Caco-2 (cell line): ENCODE measurements at regions not wholly inside any gene's neighbourhood (a gene's known extent, or its start where the extent isn't known, plus 50 kb on each side); places are given as distances from the start of the nearest gene placed in this dataset.
"Not testable (repeated sequence)": the region's sequence is repeated elsewhere in the genome, so short reads cannot be mapped to it uniquely, and the experiment has no call there.

Experiments used
- BruUV-seq: library from RNA; stranded (reverse); fragments of 400-500 nt; replicated peaks from 2 replicates; lab custom pipeline; 2021; lab: Mats Ljungman, UMichigan
- CTCF ChIA-PET: fragments of 300-600 bp; sonication (Branson Sonifier 250); formaldehyde crosslinking; loops from one replicate; lab custom pipeline; 2022; ENCODE audit warnings: antibody characterized with exemption; lab: Charles Lee
- POLR2A ChIA-PET: fragments of 300-600 bp; sonication (Branson Sonifier 250); formaldehyde crosslinking; loops from one replicate; lab custom pipeline; 2022; ENCODE audit warnings: antibody characterized with exemption; lab: Charles Lee
- DNase-seq, 2 experiments: peaks; one replicate each; pipeline versions ENCODE4 v3.0.0 to v3.0.0-alpha.2; 2020 to 2022
- H3K27me3 ChIP-seq: replicated peaks from 2 replicates; pipeline ENCODE4 v1.6.0; 2011; ENCODE audit warnings: low read length; ENCODE audit not compliant: control insufficient read depth, insufficient read depth
- H3K36me3 ChIP-seq: 2 replicates; pipeline ENCODE4 v1.5.1; 2011; ENCODE audit warnings: low read length; ENCODE audit not compliant: control insufficient read depth, insufficient read depth
- H3K4me1 ChIP-seq: fragments of 250-450 bp; sonication (Bioruptor Pico); 2 replicates; pipeline ENCODE4 v1.5.1; 2020; ENCODE audit warnings: mild to moderate bottlenecking
- H3K4me3 ChIP-seq: 2 replicates; pipeline ENCODE4 v1.5.1; 2011; ENCODE audit warnings: low read depth, mild to moderate bottlenecking, control low read depth, low read length
- H3K9me3 ChIP-seq: fragments of 250-450 bp; sonication (Bioruptor Pico); 2 replicates; pipeline ENCODE4 v1.5.1; 2020; ENCODE audit warnings: mild to moderate bottlenecking, moderate library complexity
- H3K27ac Mint-ChIP-seq: one replicate; pipeline ENCODE4 v1.8.0; 2022; ENCODE audit warnings: mixed read lengths; ENCODE audit not compliant: unreplicated experiment
- H3K27me3 Mint-ChIP-seq: one replicate; pipeline ENCODE4 v1.8.0; 2022; ENCODE audit warnings: mixed read lengths; ENCODE audit not compliant: insufficient read depth, unreplicated experiment
- H3K36me3 Mint-ChIP-seq: one replicate; pipeline ENCODE4 v1.8.0; 2022; ENCODE audit warnings: mild to moderate bottlenecking, mixed read lengths; ENCODE audit not compliant: insufficient read depth, unreplicated experiment
- H3K4me1 Mint-ChIP-seq: one replicate; pipeline ENCODE4 v1.8.0; 2022; ENCODE audit warnings: low read depth, mixed read lengths; ENCODE audit not compliant: unreplicated experiment
- H3K4me3 Mint-ChIP-seq: one replicate; pipeline ENCODE4 v1.8.0; 2022; ENCODE audit warnings: mild to moderate bottlenecking, moderate library complexity, mixed read lengths; ENCODE audit not compliant: unreplicated experiment
- H3K9me3 Mint-ChIP-seq: one replicate; pipeline ENCODE4 v1.8.0; 2022; ENCODE audit warnings: mixed read lengths; ENCODE audit not compliant: unreplicated experiment
- CTCF ChIP-seq, 2 experiments: fragments of 200-600 bp in 1 of 2; IDR thresholded peaks; 1 replicate in 1 of 2; 2 replicates in 1 of 2; pipeline versions ENCODE4 v1.5.1 to v1.8.0; 2011 to 2022; ENCODE audit warnings: antibody characterized with exemption in 1 of 2, control low read depth in 1 of 2, inconsistent platforms in 1 of 2, low read depth in 1 of 2, low read length in 1 of 2, mild to moderate bottlenecking in 1 of 2, moderate library complexity in 1 of 2; ENCODE audit not compliant: insufficient read depth in 1 of 2, severe bottlenecking in 1 of 2, unreplicated experiment in 1 of 2
- intact Hi-C: fragments of 100-400 bp; cut with micrococcal nuclease; formaldehyde crosslinking; loops from one replicate; pipeline ENCODE4 v1.10.0; 2022; ENCODE audit not compliant: unreplicated experiment

- Mint-ChIP-seq H3K36me3 (no peaks in the 10 kb centered on the region), H3K27me3 (peaks cover 6% of the 10 kb centered on the region), H3K4me3 (no peak overlapping the region), H3K27ac (no peak overlapping the region), H3K9me3 (no peaks in the 10 kb centered on the region), H3K4me1 (no peaks in the 10 kb centered on the region)
- no peaks in the 10 kb centered on the region for H3K4me1 ChIP-seq
- no peak overlapping the region for H3K4me3 ChIP-seq
- CTCF ChIA-PET, result no interaction called here
- intact Hi-C loops, result no loop called here
- no peak for DNase-seq
- no peak for TF ChIP-seq CTCF (IDR thresholded peaks at IDR 0.05; ENCODE audit: insufficient read depth in 1 of 2, low read depth in 1 of 2, low read length in 1 of 2, severe bottlenecking in 1 of 2, unreplicated experiment in 1 of 2)
- no peaks in the 10 kb centered on the region for H3K36me3 ChIP-seq
- POLR2A ChIA-PET, result no interaction called here
- no peaks in the 10 kb centered on the region for H3K9me3 ChIP-seq
- H3K27me3 ChIP-seq, result no peaks in the 10 kb centered on the region
- no TSS peak for BruUV-seq
These were observed 272.4 kb upstream of the XYLT1 start for GRCh38 chr16:17743158-17743557.

DNA sequence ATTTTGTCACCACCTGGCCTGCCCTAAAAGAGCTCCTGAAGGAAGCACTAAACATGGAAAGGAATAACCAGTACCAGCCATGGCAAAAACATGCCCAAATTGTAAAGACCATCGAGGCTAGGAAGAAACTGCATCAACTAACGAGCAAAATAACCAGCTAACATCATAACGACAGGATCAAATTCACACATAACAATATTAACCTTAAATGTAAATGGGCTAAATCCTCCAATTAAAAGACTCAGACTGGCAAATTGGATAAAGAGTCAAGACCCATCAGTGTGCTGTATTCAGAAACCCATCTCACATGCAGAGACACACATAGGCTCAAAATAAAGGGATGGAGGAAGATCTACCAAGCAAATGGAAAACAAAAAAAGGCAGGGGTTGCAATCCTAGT is 264.3 kb upstream of the XYLT1 start:
- POLR2A ChIA-PET, BruUV-seq, H3K36me3 Mint-ChIP-seq, H3K4me1 Mint-ChIP-seq, H3K27ac Mint-ChIP-seq, H3K9me3 Mint-ChIP-seq, H3K4me1 ChIP-seq, H3K4me3 ChIP-seq, H3K27me3 ChIP-seq, H3K36me3 ChIP-seq, H3K4me3 Mint-ChIP-seq, H3K27me3 Mint-ChIP-seq, CTCF ChIA-PET, intact Hi-C loops, H3K9me3 ChIP-seq, DNase-seq: not testable (repeated sequence)

- POLR2A ChIA-PET, result no interaction called here
- H3K9me3 Mint-ChIP-seq, result no peaks in the 10 kb centered on the region
- H3K27me3 ChIP-seq, result no peaks in the 10 kb centered on the region; the same call in 1 of the 2 replicates
- TF ChIP-seq CTCF (IDR thresholded peaks at IDR 0.05; ENCODE audit: insufficient read depth in 1 of 2, low read depth in 1 of 2, low read length in 1 of 2, severe bottlenecking in 1 of 2, unreplicated experiment in 1 of 2), result no peak
- no peaks in the 10 kb centered on the region for H3K4me1 ChIP-seq
- no peaks in the 10 kb centered on the region for H3K9me3 ChIP-seq
- no TSS peak for BruUV-seq
- H3K36me3 Mint-ChIP-seq, result no peaks in the 10 kb centered on the region
- H3K4me3 ChIP-seq, result no peak overlapping the region
- no peaks in the 10 kb centered on the region for H3K4me1 Mint-ChIP-seq
- no peak overlapping the region for H3K4me3 Mint-ChIP-seq
- H3K36me3 ChIP-seq, result no peaks in the 10 kb centered on the region
- CTCF ChIA-PET, result no interaction called here
- H3K27me3 Mint-ChIP-seq, result peaks cover 8% of the 10 kb centered on the region
- no peak overlapping the region for H3K27ac Mint-ChIP-seq
- no peak for DNase-seq
- intact Hi-C loops, result no loop called here
These were observed 259.1 kb upstream of the XYLT1 start for GRCh38 chr16:17729820-17730219.

- Mint-ChIP-seq H3K27ac (no peak overlapping the region), H3K36me3 (no peaks in the 10 kb centered on the region), H3K9me3 (no peaks in the 10 kb centered on the region), H3K4me3 (no peak overlapping the region), H3K4me1 (no peaks in the 10 kb centered on the region), H3K27me3 (peaks cover 5% of the 10 kb centered on the region)
- Histone ChIP-seq H3K27me3 (no peaks in the 10 kb centered on the region; the same call in 1 of the 2 replicates), H3K9me3 (no peaks in the 10 kb centered on the region), H3K36me3 (no peaks in the 10 kb centered on the region), H3K4me1 (no peaks in the 10 kb centered on the region), H3K4me3 (no peak overlapping the region)
- no peak for DNase-seq
- CTCF ChIA-PET, result interaction anchor here (0.6 kb wide), 1 partner anchor 171 kb away, joined by 4 read pairs; no protein-coding TSS in a partner anchor
- POLR2A ChIA-PET, result no interaction called here
- no TSS peak for BruUV-seq
- intact Hi-C loops, result no loop called here
- no peak for TF ChIP-seq CTCF (IDR thresholded peaks at IDR 0.05; ENCODE audit: insufficient read depth in 1 of 2, low read depth in 1 of 2, low read length in 1 of 2, severe bottlenecking in 1 of 2, unreplicated experiment in 1 of 2)
These were observed 257.4 kb upstream of the XYLT1 start for GRCh38 chr16:17728196-17728595.
